NCI-H146 treated with DMSO at 0.1 percent for 48 hours (cell line): ENCODE measurements at regions not wholly inside any gene's neighbourhood (a gene's known extent, or its start where the extent isn't known, plus 50 kb on each side); places are given as distances from the start of the nearest gene placed in this dataset.

Source experiments
- DNase-seq: peaks from one replicate; lab custom pipeline; 2025; ENCODE audit not compliant: unreplicated experiment; lab: John Stamatoyannopoulos, UW

- DNase-seq = no peak
Measured at GRCh38 chr2:12303181-12304030, 413.3 kb upstream of the TRIB2 start.

- DNase-seq = no peak
Measured at GRCh38 chr2:12304564-12305171, 412.1 kb upstream of the TRIB2 start.

GRCh38 chr2:12305931-12306330 lies 410.8 kb upstream of the TRIB2 start:
- no peak for DNase-seq

GRCh38 chr2:12310399-12310798 lies 406.3 kb upstream of the TRIB2 start:
- no peak for DNase-seq

GRCh38 chr2:12313445-12314126 lies 403.1 kb upstream of the TRIB2 start:
- DNase-seq = no peak

DNA sequence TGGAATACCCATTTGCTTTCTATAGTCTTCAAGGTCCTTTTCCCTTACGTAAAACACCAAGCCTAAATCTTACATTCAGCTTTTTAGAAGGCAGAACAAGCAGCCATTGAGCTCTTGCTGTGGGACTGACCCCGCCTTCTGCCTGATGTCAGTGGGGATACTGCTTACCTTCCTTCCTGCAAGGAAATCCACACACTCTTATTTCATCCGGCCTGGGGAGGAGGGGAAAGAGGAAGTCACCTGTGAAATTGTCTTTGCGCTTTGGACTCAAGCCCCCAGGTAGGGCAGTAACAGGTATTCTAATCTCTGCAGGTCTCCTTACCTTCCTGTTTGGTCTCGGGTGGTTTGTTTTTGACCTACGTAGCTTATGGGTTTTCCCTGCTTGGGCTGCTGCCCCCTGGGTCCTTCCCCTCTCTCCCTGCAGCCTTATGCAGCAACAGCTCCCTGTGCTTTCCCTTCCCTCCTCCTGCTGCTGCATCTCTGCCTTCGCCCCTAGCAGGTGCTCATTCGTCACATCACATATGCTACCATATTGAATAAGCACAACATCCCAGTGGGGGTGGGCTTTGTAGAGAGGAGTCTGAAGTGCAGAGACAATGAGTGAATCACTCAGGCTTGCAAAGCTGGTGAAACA lies 402.5 kb upstream of the TRIB2 start:
- no peak for DNase-seq

DNA sequence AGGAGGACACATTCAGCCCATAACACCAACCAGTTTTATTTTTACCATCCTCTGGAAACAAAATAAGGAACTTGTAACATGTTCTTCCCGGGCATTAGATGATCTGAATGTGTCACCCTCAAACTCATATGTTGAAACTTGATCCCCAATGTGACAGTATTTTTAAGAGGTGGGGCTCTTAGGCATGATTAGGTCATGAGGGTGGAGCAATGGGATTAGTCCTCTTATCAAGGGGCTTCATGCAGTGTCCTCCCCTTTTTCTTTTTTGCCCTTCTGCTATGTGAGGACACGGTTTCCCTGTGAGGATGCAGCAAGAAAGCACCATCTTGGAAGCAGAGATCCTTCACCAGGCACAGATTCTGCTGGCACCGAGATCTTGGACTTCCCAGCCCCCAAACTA lies 401.5 kb upstream of the TRIB2 start:
- DNase-seq = no peak

DNA sequence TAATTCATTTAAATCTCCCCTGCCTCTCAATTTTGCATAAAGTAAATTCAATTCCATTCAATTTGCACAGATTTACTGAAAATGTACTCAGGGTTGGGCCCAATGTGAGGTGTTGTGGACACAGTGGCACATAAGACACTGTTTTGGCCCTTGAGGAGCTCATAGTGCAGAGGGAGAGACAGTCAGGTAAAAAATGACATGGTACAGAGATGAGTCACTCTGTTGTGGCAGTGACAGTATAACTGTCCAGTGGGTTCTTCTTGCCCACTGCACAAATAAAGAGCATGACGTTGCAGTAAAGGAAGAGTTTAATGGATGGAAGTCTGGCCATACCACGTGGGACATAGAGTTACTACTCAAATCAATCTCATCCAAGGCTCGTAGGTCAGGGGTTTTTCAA lies 400.3 kb upstream of the TRIB2 start:
- DNase-seq = no peak

DNA sequence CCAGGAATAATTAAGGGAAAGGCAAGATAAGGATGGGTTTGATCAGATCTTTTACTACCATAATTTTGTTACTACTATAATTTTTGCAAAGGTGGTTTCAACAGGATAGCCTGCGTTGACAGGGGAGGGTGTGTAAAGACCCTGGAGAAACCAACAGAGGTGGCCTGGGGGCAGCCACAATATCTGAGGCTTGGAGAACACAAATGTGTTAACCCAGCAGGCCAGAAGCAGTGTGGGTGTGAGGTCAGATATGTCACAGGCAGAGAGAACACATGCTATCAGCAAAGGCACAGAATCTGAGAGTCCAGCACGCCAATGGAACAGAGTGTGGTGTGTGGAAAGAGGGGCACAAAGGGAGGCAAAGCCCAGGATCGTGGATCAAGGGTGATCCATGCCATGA lies 399.4 kb upstream of the TRIB2 start:
- DNase-seq = no peak

DNA sequence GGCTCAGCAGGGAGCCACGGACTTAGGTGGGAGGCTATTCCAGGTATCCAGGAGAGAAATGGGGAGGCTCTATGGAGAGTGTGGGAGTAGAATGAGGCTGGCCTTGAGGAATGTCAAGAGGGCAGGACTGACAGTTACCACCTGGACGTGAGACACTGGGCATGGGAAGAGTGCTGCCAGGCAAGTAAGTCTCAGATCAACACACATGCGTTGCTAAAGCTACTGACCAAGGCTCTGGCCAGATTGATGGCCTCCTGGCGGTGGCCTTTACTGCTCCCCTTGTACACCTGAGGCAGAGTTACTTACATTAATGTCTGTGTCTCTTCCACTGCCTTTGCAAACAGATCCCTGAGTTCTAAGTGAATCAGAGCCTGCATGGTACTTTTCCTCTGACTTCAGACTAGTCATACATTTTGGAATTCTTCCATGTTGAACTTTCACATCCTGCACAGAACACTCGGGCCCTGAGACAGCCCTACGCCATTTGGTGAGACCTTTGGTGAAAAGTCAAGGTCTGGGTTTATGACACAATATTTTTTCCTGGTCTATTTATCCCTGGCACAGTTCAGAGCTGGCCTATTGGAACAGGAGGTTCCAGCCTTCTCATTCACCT lies 398.8 kb upstream of the TRIB2 start:
- DNase-seq = no peak

DNA sequence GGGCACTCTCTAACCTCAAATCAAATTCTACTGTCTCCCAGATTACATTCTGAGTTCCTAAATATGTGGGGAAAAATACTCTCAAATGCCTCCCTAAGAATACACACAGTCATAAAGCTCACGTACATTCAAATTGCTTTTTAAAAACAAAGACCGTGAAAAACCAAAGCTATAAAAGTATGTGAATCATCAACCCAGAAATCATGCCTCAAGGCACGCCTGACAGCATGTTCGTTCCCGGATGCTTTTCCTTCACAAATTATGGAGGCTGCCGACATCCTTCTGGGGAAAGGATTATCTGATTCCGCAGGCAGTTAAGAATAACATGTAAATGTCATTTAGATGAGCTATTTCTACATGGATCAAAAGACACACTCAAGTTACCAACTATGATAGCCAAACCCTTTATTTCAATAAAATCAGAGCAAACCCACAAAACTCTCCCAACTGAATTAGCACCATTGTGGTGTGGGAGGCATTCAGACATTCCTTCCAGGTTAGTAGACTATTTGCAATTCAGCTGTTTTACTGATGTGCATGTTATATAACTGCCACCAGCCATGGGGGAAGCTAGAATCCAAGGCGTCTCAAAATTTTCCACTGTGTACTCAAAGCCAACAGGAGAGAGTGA lies 398.2 kb upstream of the TRIB2 start:
- DNase-seq = no peak

GRCh38 chr2:12320027-12320734 lies 396.6 kb upstream of the TRIB2 start:
- DNase-seq = no peak

DNA sequence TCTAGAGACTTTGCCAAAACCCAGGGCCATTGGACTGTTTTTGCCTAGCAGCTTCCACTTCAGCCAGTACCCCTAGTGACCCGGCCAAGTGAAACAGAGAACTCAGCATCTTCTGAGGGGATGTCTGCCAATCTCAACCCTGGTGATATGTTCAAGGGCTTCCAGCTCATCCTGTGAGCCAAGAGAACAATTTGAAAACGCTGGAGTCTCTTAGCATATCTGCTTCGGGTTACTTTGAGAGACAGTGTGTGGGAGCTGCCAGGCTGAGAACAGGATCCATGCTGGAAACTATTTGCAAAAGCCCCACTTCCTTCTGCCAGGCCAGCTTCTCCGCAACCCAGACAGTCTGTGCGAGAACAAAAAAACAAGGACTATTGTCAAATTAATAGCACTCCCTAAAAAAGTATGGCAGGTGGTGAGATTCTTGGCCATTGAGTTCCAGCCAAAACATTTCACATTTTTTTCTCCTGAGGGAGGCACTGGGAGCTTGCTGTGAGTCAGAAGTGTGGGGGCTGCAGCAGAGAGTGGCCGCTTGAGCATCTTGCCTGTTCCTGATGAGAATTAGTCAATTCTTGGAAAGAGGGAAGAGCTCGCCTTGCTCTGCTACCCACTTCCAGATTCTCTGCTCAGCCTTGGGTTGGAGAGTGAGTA lies 395.6 kb upstream of the TRIB2 start:
- DNase-seq = no peak

- no peak for DNase-seq
Measured at GRCh38 chr2:12321886-12322285, 394.9 kb upstream of the TRIB2 start.

- DNase-seq = no peak
Measured at GRCh38 chr2:12325806-12326205, 390.9 kb upstream of the TRIB2 start.

DNA sequence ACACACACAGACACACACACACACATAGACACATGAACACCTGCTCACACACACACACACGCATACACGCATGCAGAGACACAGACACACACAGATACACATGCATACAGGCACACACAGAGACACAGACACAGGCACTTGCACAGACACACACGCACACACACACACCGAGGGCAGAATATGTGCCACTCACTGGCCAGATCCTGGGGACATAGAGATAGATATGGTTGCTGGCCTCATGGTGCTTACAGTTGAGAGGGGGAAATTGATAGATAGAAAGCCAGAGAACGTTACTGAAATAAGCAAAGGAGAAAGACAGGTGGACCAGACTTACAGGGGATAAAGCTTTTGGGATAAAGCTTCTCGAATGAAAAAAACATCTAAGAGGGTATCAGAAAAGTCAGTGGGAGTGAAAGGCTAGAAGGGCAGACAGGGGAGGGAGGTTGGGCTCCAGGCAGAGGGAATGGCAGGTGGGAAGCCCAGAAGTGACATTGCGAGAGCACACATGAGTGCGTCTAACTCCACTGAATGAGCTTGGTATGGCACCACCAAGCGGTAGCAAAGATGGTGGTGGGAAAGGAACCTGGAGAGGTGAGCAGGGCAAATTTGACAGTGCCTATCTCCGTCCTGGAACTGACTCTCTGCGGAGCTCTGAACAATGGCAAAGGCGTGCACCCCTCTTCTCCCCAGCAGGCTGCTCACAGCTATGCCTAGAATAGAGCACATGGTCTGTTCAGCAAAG lies 390.1 kb upstream of the TRIB2 start:
- DNase-seq = no peak

- DNase-seq = no peak
Measured at GRCh38 chr2:12330916-12331315, 385.8 kb upstream of the TRIB2 start.

DNA sequence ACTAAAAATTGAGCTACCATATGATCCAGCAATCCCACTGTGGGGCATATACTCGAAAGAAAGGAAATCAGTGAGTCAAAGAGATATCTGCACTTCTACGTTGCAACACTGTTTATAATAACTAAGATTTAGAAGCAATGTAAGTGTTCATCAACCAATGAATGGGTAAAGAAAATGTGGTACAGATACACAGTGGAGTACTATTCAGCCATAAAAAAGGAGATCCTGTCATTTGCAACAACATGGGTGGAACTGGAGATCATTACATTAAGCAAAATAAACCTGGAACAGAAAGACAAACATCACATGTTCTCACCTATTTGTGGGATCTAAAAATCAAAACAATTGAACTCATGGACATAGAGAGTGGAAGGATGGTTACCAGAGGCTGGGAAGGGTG lies 385.0 kb upstream of the TRIB2 start:
- no peak for DNase-seq

DNA sequence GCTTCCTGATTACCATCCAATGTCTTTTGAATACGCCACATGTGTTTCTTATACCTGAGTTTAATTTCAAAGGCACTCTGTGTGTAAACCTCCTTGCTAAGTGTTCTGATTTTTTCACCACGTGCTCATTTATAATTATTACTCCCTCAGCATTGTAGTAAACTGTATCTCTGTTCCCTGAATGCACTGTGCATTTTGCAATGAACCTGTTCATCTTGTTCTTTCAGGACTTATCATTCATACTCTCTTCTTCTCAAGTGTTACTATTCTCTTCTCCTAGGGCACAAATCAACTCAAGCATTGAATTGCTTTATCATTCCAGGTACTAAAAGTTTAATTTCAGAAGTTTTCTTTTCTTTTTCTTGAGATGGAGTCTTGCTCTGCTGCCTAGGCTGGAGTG lies 383.4 kb upstream of the TRIB2 start:
- no peak for DNase-seq
